WERI-Rb-1 (cell line): ENCODE measurements at regions not wholly inside any gene's neighbourhood (a gene's known extent, or its start where the extent isn't known, plus 50 kb on each side); places are given as distances from the start of the nearest gene placed in this dataset.

Source experiments
- DNase-seq: peaks from one replicate; pipeline ENCODE4 v3.0.0-alpha.2; 2020
- H3K27ac ChIP-seq: fragments of 250-450 bp; sonication (Bioruptor Pico); 2 replicates; pipeline ENCODE4 v1.5.1; 2020; ENCODE audit warnings: mild to moderate bottlenecking, moderate library complexity
- H3K27me3 ChIP-seq: fragments of 250-450 bp; sonication (Bioruptor Pico); 2 replicates; pipeline ENCODE4 v1.5.1; 2021; ENCODE audit warnings: mild to moderate bottlenecking, low read depth, moderate library complexity; ENCODE audit not compliant: insufficient read depth, severe bottlenecking
- H3K36me3 ChIP-seq: fragments of 250-450 bp; sonication (Bioruptor Pico); 2 replicates; pipeline ENCODE4 v1.5.1; 2020; ENCODE audit warnings: mild to moderate bottlenecking, moderate library complexity
- H3K4me3 ChIP-seq: 2 replicates; pipeline ENCODE4 v1.5.1; 2011; ENCODE audit warnings: low read depth, mild to moderate bottlenecking, control low read depth, low read length
- H3K9me3 ChIP-seq: fragments of 250-450 bp; sonication (Bioruptor Pico); 2 replicates; pipeline ENCODE4 v1.5.1; 2021; ENCODE audit warnings: mild to moderate bottlenecking, moderate library complexity; ENCODE audit not compliant: severe bottlenecking
- TF ChIP-seq, protein P1 (sequence below): IDR thresholded peaks from 2 replicates; pipeline ENCODE4 v1.5.1; 2011; ENCODE audit warnings: low read depth, mild to moderate bottlenecking, control low read depth, inconsistent platforms, low read length

DNA sequence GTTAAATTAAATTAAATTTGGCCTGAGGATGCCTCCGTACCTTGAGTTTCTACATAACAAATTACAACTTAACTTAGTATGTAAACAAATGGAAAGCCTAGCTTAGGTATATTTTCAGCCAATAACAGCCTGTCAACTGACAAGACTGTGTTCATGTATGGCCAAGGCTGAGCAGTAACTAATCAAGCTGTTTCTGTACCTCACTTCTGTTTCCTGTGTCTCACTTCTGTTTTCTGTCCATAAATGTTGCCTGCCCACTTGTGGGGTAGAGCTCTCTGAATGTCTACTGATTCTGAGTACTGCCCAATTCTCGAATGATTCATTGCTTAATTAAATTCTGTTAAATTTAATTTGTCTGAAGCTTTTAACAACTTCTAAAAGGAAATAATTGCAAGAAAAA is 445.2 kb downstream of the PCDH11X start:
- TF ChIP-seq, protein P1, sequence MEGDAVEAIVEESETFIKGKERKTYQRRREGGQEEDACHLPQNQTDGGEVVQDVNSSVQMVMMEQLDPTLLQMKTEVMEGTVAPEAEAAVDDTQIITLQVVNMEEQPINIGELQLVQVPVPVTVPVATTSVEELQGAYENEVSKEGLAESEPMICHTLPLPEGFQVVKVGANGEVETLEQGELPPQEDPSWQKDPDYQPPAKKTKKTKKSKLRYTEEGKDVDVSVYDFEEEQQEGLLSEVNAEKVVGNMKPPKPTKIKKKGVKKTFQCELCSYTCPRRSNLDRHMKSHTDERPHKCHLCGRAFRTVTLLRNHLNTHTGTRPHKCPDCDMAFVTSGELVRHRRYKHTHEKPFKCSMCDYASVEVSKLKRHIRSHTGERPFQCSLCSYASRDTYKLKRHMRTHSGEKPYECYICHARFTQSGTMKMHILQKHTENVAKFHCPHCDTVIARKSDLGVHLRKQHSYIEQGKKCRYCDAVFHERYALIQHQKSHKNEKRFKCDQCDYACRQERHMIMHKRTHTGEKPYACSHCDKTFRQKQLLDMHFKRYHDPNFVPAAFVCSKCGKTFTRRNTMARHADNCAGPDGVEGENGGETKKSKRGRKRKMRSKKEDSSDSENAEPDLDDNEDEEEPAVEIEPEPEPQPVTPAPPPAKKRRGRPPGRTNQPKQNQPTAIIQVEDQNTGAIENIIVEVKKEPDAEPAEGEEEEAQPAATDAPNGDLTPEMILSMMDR, result no peak
- Histone ChIP-seq H3K36me3 (no peaks in the 10 kb centered on the region), H3K9me3 (no peaks in the 10 kb centered on the region), H3K4me3 (no peak overlapping the region), H3K27me3 (peaks cover 4% of the 10 kb centered on the region), H3K27ac (no peak overlapping the region)
- no peak for DNase-seq

DNA sequence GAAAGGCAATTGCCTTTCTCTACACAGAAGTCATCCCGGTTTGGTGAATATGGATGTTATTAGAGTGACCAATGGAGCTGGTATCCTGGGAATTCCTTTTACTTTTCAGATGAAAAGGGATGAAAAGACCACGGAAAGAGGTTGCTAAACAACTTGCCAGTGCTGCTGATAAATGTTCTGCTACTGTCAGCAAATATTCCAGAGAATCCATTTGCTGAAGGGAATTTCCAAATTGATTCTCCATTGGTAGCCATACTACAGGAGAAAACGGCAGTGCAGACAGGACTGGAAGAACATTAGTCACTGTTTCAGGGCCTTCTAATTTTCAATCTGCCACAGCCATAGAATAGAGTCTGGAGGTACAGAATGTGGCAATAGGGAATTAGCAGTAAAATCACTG is 451.5 kb downstream of the PCDH11X start:
- no peak for DNase-seq
- Histone ChIP-seq H3K36me3 (no peaks in the 10 kb centered on the region), H3K9me3 (no peaks in the 10 kb centered on the region), H3K27ac (no peak overlapping the region), H3K27me3 (peaks cover 10% of the 10 kb centered on the region), H3K4me3 (no peak overlapping the region)
- TF ChIP-seq, protein P1, result no peak

DNA sequence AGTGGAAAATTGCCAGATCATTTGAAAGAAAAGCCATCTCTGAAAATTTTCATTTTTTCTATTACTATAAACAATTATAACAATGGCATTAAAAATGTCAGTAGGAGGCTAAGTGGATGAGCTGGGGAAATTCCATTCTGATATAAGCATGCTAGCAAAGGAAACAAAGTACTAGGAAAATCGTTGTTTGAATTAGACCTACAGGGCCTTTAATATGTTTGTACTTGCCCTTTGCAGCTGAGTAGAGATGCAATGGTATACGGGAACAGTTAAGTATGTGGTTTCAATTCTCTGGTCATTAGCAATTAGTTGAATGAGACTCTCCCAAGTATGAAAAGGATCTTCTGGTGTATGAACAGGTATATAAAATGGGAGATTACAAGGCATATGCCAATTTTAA is 452.2 kb downstream of the PCDH11X start:
- no peak for DNase-seq
- no peak overlapping the region for H3K27ac ChIP-seq

DNA sequence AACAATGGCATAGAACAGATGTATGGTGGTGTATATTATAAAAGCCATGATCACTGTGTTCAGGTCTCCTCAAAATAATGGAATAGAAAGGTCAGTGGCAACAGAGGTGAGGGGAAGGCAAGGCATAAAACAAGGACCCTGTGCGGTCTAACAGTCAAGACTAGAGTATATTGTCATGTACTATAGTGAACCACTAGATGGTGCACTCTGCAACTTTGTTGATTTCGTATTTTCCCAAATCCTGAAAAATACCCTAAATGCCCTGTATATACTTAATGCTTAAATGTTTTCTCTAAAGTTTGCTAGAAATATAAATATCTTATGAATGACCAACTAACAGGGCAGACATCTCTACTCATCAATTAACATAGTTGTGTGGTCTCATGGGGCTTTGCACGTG is 453.0 kb downstream of the PCDH11X start:
- no peaks in the 10 kb centered on the region for H3K36me3 ChIP-seq
- H3K27me3 ChIP-seq, result peaks cover 10% of the 10 kb centered on the region
- TF ChIP-seq, protein P1, result peak; percentile 49
- H3K9me3 ChIP-seq, result no peaks in the 10 kb centered on the region
- H3K27ac ChIP-seq, result no peak overlapping the region
- H3K4me3 ChIP-seq, result no peak overlapping the region
- no peak for DNase-seq

More for the DNA sequence above, 452.2 kb downstream of the PCDH11X start:
- H3K27me3 ChIP-seq, result peaks cover 10% of the 10 kb centered on the region
- TF ChIP-seq, protein P1, result no peak
- no peaks in the 10 kb centered on the region for H3K9me3 ChIP-seq
- H3K4me3 ChIP-seq, result no peak overlapping the region
- no peaks in the 10 kb centered on the region for H3K36me3 ChIP-seq

DNA sequence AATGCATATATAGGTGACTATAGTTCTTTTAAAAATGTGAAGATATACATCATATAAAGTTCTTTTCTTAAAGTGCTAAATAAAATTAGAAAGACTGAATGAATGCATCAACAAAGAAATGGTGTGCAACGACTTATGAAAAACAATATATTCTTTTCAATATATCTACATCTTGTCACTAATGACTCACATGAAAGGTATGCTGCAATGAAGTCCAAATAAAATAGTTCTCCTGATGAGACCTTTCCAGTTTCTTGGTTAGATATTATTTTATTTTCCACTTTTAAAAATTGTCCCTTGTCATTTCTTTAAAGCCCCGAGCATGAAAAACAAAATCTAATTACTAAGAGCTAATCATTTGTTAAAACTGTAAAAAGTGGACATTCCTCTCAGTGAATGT is 462.1 kb downstream of the PCDH11X start:
- Histone ChIP-seq H3K4me3 (no peak overlapping the region), H3K9me3 (no peaks in the 10 kb centered on the region), H3K27me3 (peaks cover 6% of the 10 kb centered on the region), H3K27ac (no peak overlapping the region), H3K36me3 (no peaks in the 10 kb centered on the region)
- DNase-seq, result no peak
- TF ChIP-seq, protein P1, result no peak

DNA sequence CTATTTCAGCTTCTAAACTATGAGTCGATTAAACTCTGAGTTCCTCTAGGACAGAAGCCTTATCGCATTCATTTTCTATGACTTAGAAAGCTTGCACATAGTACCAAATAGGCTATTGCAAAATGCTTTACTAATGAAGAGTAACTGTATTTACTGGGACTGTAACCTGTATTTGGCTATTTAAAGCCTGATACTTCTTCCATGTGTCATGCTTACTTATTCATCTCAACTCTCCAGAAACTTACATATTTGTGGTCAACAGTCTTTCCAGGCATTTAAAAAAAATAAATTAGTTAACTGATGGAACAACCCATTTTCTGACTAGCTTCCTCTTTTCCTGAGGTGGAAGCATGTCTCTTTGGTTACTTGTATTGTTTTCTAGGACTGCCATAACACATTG is 467.9 kb downstream of the PCDH11X start:
- TF ChIP-seq, protein P1, result no peak
- no peaks in the 10 kb centered on the region for H3K9me3 ChIP-seq
- no peak overlapping the region for H3K27ac ChIP-seq
- no peak overlapping the region for H3K4me3 ChIP-seq
- no peak for DNase-seq
- H3K36me3 ChIP-seq, result no peaks in the 10 kb centered on the region
- peaks cover 11% of the 10 kb centered on the region for H3K27me3 ChIP-seq
